GM19025 (cell line): ENCODE measurements at regions not wholly inside any gene's neighbourhood (a gene's known extent, or its start where the extent isn't known, plus 50 kb on each side); places are given as distances from the start of the nearest gene placed in this dataset.

Experiments
- ATAC-seq: cut with Tn5 transposase; IDR thresholded peaks from one replicate; pipeline ENCODE4 v1.9.1; 2021; ENCODE audit warnings: mild to moderate bottlenecking, low read depth, moderate library complexity; ENCODE audit not compliant: unreplicated experiment

GRCh38 chr6:44530910-44531234, 143.4 kb downstream of the CDC5L start:
- no peak for ATAC-seq

DNA sequence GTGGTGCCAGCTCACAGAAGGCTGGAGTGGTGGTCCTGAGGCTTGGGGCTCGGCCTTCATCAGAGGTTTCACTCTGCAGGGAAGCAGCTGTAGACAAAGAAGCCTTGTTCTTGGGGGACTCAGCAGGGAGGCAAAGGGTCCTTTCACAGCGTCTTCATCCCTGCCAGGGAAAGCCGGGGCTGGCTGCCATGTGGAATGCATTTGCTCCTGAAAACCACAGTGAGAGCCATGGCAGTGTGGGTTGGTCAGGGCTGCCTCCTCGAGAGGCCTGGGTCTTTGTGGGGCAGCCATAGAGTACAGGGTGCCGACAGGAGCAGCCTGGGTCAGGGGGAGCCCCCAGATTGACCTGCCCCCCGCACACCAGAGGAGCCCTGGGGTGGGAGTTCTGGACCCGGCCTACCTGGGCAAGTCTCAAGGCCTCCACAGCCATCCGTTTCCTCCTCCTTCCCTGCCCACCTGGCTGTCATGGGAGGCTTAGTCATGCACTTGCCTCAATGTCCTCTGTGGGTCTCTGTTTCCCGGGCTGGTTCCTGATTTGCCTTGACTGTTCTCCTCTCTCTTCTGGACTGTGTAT, 144.0 kb downstream of the CDC5L start:
- no peak for ATAC-seq

DNA sequence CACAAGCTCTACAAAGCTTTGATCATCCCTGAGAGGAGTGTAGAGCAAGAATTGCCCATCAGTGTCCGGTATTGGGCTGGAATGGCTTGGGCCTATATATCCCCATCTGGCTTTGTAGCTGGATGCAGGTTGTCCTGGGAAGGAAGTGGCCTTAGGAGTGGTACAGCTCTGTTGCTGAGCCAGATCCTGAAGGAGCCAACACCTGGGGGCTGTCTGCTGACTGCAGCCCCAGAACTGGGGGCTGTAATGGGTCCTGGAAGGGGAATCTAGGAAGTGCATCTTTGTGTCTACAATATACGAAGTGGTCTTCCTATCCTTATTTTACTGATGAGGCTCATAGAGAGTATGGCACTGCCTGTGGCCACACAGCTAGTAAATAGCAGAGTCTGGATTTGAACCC, 145.9 kb downstream of the CDC5L start:
- no peak for ATAC-seq

- no peak for ATAC-seq
These were observed 146.8 kb downstream of the CDC5L start for GRCh38 chr6:44534291-44534690.

DNA sequence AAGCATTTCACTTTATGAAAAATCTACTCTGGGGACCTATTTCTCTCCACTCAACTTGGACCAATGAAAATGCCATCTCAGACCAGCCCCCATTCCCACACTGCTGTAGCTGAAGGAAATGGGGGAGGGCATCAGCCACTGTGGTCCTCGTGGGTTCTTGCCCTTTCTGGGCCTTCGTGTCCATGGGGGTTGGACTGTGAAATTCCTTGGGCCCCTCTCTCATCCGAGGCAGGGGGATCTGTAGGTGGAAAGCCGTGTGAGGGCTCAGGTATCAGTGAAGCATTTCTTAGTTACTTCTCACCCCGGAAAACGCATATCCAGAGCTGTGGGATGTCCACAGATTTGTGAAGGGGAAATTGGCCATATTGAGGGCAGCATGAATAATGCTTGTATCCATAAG, 147.9 kb downstream of the CDC5L start:
- ATAC-seq, result no peak

DNA sequence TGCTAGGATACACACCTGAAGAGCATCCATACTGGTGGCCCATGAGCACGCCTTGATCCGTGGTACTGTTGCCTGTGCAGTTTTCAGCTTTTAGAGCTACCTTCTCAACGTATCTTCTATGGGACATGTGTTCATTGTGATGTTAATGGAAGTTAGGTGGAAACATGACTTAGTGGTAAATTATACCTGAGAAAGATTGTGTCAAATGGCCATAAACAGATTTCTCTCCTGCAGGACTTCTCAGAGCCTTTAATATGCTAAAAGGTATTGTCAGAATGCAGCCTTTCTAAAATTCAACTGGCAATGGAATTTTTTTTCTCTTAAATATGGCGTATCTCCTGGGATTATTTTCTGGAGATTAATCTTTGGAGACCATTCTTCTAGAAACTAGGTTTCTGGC, 148.5 kb downstream of the CDC5L start:
- no peak for ATAC-seq

DNA sequence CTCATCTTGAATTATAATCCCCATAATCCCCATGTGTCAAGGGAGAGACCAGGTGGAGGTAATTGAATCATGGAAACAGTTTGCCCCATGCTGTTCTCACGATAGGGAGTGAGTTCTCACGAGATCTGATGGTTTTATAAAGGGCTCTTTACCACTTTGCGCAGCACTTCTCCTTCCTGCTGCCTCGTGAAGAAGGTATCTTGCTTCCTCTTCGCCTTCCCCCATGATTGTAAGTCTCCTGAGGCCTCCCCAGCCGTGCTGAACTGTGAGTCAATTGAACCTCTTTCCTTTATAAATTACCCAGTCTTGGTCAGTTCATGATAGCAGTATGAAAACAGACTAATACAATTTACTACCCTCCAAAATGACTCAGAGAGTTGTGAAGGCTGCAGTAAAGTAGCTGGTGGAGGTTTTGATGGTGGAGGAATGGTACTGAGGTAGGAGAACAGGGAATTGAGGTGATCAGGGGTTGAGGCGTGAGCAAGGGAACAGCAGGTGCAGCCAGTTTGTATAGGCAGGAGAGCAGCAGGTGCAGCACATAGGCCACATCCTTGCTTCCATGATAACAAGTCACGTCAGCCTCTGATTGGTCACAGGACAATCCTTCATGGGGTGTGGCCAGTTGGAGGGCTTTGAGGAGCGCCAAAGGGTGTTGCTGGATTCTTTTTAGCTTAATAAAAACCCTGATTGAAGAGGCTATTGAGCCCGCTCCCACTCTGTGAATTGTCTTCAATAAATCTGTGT, 150.0 kb downstream of the CDC5L start:
- ATAC-seq, result no peak

GRCh38 chr6:44538131-44538806, 150.8 kb downstream of the CDC5L start:
- no peak for ATAC-seq

GRCh38 chr6:44538807-44539201, 151.3 kb downstream of the CDC5L start:
- no peak for ATAC-seq

- ATAC-seq, result no peak
These were observed 152.3 kb downstream of the CDC5L start for GRCh38 chr6:44539701-44540355.

DNA sequence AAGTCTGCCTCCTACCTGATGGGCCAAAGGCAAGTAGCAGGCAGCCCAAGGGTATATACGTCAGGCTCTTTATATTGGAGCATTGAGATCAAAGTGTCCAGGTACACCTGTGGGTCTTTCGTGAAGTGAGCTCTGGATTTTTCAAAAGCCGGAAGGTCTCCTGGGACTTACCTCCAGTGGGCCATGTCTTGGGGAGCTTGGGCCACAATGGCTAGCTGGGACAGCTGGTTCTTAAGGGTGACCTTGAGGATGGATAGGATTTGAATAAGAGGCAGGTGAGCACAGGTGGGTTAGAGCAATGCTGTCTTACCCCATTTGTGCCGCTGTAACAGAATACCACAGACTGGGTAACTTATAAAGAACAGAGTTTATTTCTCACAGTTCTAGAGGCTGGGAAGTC, 153.4 kb downstream of the CDC5L start:
- no peak for ATAC-seq

- no peak for ATAC-seq
These were observed 155.1 kb downstream of the CDC5L start for GRCh38 chr6:44542401-44543116.

GRCh38 chr6:44543664-44544063, 156.2 kb downstream of the CDC5L start:
- no peak for ATAC-seq

DNA sequence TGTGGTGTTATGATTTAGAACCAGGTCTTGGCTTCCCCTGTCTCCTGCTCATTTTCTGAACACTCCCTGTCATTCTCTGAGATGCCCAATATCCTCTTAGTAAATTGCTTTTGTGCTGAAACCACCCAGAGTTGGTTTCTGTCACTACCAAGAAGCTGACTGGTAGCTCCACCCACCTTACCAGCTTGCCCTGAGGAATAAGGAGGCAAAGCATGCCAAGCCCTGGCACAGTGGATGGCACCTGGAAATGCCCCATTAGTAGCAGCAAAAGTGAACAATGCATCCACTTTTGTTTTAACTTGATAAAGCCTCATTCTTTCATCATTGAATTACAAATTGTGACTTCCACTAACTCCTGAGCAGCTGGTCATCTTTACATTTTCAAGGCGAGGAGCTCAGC, 157.7 kb downstream of the CDC5L start:
- ATAC-seq, result no peak

- ATAC-seq, result no peak
These were observed 160.8 kb downstream of the CDC5L start for GRCh38 chr6:44548319-44548718.

DNA sequence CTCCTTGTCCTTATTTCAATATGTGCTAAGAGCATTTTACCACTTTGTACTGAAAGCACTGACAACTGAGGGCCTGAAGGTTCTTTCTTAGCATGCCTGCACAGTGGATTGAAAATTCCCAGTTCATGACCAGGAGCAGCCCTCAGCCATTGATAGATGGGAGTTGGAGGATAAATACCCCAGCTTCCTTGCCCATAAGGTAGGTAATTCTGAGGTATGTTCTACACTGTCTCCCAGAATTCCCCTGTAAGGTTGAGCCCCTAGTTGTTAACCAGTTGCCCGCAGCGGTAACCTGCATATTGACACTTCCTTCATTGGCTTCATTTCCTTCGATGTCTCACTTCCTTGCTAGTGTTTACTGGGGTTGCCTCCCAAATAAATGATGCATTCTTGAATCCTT, 162.0 kb downstream of the CDC5L start:
- ATAC-seq, result no peak

DNA sequence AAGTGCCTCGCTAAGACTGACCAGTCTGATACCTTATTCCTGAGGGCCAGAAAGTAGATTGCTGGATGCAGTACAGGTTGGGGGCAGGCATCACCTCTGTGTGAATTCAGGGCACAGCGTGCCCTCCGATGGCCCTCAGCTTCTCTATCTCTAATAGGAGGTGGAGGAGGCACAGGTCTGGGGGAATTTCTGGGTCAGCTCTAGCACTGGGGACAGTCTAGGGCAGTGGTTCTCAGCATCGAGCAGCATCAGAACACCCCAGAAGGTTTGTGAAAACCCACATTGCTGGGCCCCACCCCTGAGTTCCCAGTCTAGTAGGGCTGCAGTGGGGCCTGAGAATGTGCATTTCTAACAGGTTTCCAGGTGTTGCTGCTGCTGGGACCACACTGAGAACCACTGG, 166.7 kb downstream of the CDC5L start:
- no peak for ATAC-seq

DNA sequence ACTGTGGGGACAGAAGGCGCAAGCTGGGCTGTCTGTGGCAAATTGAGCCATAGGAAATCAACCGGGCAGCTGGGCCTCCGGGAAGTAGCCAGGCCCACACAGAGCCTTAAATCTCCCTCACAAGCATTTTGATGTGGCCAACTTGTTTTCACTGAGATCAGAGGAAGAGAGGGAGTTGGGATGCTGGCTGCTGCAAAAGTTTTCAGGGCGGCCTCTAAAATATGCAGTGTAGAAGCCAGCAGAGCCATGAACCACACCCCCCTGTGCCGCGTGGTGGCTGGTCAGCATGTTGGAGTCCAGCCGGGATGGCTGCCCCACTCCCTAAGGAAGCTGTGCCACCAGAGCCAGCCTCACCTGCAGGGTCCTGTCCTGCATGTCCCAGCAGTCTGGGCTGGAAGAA, 167.4 kb downstream of the CDC5L start:
- no peak for ATAC-seq

- ATAC-seq, result no peak
These were observed 168.5 kb downstream of the CDC5L start for GRCh38 chr6:44556046-44556445.

GRCh38 chr6:44558024-44558831, 170.7 kb downstream of the CDC5L start:
- ATAC-seq, result no peak
